ENCODE measurements at regions not wholly inside any gene's neighbourhood (a gene's known extent, or its start where the extent isn't known, plus 50 kb on each side); places are given as distances from the start of the nearest gene placed in this dataset.
A peak's percentile ranks its signal among the peaks of the same experiment; 100 is the strongest.

DNA sequence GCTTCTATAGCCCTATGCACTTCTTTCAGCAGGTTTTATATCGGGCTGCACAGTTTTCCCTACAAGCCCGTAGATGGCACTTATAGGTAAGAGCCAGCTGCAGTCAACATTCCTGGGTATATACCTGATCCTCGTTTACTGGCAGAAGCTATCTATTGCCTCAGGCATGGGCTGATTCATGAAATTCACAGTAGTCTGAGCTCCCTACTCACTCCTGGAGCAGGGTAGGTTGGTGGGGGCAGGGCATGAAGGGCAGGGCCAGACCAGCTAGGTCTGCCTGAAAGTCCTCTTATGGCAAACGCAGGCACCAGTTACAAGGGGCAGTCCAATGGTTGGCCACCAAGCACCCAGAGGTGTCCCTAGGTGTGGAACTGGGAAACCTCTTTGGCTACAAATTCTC lies 345.8 kb downstream of the RPS29 start:
- no peak for DNase-seq (ENCODE audit: low read depth)

- no peak for DNase-seq (ENCODE audit: low read depth)
These were observed 357.6 kb downstream of the RPS29 start for GRCh38 chr14:49228552-49228951.

DNA sequence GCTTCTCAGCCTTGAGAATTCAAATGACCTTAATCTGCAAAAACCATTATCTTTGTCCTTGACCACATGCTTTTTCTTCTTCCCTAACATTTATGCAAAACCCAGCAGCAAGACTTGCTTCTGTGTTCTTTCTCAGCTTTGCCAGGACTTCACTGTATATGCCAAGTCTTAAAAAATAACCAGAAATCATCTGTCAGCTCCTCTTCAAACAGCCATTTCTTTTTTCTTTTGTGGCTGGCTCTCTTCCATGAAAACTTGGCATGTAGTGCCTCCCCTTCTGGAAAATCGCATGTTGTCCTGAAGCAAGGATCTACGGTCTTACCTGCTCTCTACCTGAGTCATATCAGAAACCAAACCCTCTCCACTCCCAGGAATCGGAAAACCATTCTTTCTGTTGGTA lies 364.9 kb downstream of the RPS29 start:
- no peak for DNase-seq (ENCODE audit: low read depth)

DNA sequence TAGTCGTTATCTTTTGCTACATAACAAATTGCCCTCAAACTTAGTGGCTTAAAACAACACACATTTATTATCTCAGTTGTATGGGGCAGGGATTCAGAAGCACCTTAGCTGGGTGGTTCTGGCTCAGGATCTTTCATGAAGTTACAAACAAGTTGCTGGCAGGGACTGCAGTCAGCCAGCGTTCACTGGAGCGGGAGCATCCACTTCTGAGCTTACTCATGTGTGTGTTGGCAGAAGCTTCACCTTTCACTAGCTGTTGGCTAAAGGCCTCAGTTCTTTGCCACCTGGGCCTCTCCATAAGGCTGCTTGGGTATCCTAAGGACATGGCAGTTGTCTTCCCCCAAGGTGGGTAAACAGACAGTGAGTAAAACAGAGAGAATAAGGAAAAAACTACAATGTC lies 365.7 kb downstream of the RPS29 start:
- no peak for DNase-seq (ENCODE audit: low read depth)

- no peak for DNase-seq (ENCODE audit: low read depth)
These were observed 367.6 kb downstream of the RPS29 start for GRCh38 chr14:49218436-49219092.

DNA sequence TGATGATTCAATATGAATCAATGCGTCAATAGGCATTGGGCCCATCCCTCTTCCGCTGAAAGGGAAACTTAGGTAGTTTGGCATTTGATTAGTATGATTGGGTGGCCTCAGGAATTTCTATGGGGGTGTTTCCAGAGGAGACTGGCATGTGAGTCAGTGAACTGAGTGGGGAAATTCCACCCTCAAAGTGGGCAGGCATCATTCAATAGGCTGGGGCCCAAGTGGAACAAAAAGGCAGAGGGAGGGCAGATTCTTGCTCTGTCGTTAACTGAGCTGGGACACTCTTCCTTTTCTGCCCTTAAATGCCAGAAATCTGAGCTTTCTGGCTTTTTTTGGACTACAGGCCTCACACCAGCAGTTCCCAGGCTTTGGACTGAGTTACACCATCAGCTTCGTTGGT lies 373.5 kb downstream of the RPS29 start:
- peak; percentile 60 for DNase-seq (ENCODE audit: low read depth)

DNA sequence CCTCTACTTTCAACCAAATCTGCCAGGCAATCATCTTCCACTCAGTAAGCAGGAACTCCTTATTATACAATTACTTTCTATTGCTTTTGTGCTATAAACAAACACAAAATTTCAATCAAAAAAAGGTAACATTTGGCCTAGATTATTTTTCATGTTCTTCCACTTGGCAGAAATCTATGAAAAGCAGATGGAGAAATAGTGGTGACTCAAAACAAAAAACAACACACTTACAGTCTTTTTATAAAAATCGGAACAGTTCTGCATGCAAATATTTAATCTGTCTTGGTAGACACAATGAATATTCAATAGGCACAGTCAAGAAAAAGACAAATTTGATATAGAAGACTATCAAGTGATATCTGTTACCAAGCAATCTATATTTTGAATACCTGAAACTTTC lies 376.8 kb downstream of the RPS29 start:
- DNase-seq (ENCODE audit: low read depth) = no peak

GRCh38 chr14:49206828-49207227 lies 379.4 kb downstream of the RPS29 start:
- DNase-seq (ENCODE audit: low read depth) = no peak

GRCh38 chr14:49203676-49204075 lies 382.5 kb downstream of the RPS29 start:
- no peak for DNase-seq (ENCODE audit: low read depth)

DNA sequence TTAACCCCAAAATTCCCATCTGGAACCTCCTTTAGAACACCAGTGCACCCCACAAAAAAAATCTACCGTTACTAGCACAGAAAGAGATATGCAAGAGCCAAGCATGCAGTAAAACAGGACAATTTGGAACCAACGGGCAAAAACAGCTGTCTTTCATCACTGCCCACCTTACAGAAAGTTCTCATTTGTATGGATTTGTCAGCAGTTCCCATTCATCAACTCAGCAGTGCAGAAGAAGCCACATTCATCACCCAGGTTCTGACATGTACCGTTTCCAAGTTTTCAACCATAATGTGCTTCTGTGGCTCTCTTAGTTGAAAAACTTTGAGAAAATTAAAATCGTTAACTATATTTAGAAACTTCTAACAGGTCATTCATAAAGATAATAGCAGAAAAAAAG lies 387.0 kb downstream of the RPS29 start:
- DNase-seq (ENCODE audit: low read depth) = no peak

- no peak for DNase-seq (ENCODE audit: low read depth)
These were observed 389.9 kb downstream of the RPS29 start for GRCh38 chr14:49196327-49196726.

- no peak for DNase-seq (ENCODE audit: low read depth)
These were observed 392.1 kb downstream of the RPS29 start for GRCh38 chr14:49194067-49194466.

DNA sequence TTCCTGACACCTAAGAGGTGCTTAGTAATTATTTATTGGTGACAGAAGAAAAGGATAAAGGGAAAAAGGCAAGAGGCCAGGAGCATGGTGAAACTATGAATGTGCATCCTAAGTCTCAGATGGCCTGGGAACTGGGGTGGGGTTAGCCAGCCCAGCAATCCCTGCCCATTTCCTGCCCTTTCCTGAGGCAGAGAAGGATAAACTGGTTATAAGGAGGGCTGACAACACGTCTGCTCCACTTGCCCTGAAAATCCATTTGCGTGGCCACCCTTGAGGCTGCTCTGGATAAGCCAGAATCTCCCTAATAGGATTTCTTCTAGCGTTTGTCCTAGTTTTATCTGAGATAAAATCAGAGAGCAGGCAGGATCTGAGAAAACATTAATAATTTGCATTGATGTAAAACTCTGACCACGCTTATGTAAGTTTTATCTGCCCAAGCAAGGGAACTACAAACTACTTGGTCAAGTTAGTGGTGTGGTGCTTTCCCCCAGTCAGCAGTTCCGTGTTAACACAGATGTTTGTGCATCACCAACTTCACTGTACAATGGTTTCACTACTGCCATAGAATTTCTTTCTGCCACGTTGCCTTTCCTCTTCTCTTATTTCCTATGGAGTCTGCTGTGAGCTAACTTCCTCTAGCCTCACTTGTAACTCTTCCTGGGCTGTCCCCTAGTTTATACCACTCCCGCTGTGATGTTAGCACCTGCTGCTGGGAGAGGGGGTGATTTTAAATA lies 392.7 kb downstream of the RPS29 start:
- no peak for DNase-seq (ENCODE audit: low read depth)

GRCh38 chr14:49191380-49191779 lies 394.8 kb downstream of the RPS29 start:
- no peak for DNase-seq (ENCODE audit: low read depth)

- DNase-seq (ENCODE audit: low read depth) = no peak
These were observed 396.8 kb downstream of the RPS29 start for GRCh38 chr14:49189375-49189774.

GRCh38 chr14:49187799-49188198 lies 398.4 kb downstream of the RPS29 start:
- DNase-seq (ENCODE audit: low read depth) = no peak

DNA sequence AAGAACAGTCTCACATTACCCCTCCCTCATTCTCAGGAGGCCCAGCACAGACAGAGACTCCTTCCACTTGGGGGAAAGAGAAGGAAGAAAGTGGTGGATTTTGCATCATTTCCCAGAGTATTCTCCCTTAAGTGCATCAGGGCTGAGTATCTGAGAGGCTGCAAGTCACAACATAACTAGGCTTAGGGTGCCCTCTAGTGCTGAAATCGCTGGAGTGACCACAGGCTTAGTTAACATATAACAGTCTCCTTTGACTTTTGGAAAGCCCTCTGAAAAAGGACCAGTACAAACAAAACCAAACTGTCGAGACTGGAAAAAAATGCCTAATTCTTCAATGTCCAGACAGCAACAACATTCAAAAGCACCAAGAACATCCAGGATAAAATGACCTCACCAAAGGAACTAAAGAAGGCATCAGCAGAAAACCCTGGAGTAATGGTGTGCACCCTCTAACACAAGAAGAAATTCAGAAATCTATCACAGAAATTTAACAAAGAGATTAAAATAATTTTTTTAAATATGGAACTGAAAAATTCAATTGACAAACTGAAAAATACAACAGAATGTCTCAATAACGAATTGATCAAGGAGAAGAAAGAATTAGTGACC lies 412.3 kb downstream of the RPS29 start:
- peak; percentile 56 for DNase-seq (ENCODE audit: low read depth)

DNA sequence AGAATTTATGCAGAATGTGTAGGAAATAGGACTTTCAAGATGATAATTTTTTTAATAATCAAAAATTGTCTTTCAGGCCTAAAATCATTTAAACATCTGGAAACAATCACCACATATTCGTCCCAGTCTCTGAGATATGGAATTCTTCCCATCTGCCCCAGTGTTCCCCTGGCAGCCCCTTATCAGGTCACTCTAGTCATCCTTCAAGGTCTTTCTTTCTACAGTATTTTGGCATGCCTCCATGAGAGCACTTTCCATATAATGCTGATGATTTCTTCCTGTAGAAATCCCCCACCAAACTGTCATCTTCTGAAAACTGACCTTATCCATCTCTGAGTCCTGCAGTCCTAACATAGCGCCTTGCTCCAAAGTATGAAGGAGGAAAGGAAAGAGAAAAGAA lies 422.1 kb downstream of the RPS29 start:
- DNase-seq (ENCODE audit: low read depth) = no peak

GRCh38 chr14:49160983-49161382 lies 425.2 kb downstream of the RPS29 start:
- DNase-seq (ENCODE audit: low read depth) = no peak

DNA sequence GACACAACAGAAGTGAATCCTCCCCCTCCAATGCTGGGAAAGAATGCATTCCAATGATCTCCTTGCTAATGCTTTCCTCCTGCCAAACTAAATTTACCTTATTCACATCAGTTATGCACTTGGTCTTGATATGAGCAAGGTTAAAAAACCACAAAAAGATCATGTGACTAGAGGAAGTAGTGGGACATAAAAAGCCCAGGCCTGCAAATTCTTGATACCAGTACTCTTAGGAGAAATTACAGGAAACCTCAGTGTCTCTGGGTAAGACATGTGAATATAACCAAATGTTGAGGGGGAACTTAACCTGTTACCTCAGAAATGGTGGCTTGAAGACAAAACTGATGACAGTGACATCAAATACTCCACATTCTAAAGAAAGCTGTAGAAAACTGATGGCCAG lies 427.1 kb downstream of the RPS29 start:
- DNase-seq (ENCODE audit: low read depth) = no peak

DNA sequence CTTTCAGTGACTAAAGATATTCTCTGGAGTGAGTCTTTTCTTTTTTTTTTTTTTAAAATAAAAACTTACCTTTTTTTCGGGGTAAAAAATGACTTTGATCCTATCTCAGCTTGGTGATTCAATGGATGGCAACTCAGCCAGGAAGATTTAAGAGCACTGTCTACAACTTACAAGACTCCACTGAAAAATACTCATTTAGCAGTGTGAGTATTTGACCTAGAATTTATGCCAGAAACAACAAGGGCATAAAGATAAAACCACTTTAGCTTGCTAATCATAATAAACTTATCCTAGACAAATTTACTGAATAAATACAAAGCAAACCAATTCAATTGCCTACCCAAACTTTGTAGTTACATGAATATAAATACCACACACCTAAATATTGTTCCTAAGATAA lies 446.6 kb downstream of the RPS29 start:
- DNase-seq (ENCODE audit: low read depth) = no peak

- no peak for DNase-seq (ENCODE audit: low read depth)
These were observed 451.2 kb downstream of the RPS29 start for GRCh38 chr14:49134940-49135339.

- no peak for DNase-seq (ENCODE audit: low read depth)
These were observed 464.9 kb downstream of the RPS29 start for GRCh38 chr14:49121246-49121645.

Measured in HS-5 (cell line).